ENCODE measurements at regions not wholly inside any gene's neighbourhood (a gene's known extent, or its start where the extent isn't known, plus 50 kb on each side); places are given as distances from the start of the nearest gene placed in this dataset.

GRCh38 chr1:182172699-182173098 is 111.2 kb upstream of the ZNF648 start:
- no peak for TF ChIP-seq POLR2A (IDR thresholded peaks at IDR 0.05)
- TF ChIP-seq, protein P1, sequence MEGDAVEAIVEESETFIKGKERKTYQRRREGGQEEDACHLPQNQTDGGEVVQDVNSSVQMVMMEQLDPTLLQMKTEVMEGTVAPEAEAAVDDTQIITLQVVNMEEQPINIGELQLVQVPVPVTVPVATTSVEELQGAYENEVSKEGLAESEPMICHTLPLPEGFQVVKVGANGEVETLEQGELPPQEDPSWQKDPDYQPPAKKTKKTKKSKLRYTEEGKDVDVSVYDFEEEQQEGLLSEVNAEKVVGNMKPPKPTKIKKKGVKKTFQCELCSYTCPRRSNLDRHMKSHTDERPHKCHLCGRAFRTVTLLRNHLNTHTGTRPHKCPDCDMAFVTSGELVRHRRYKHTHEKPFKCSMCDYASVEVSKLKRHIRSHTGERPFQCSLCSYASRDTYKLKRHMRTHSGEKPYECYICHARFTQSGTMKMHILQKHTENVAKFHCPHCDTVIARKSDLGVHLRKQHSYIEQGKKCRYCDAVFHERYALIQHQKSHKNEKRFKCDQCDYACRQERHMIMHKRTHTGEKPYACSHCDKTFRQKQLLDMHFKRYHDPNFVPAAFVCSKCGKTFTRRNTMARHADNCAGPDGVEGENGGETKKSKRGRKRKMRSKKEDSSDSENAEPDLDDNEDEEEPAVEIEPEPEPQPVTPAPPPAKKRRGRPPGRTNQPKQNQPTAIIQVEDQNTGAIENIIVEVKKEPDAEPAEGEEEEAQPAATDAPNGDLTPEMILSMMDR (IDR thresholded peaks at IDR 0.05) = no peak
